ENCODE measurements at regions not wholly inside any gene's neighbourhood (a gene's known extent, or its start where the extent isn't known, plus 50 kb on each side); places are given as distances from the start of the nearest gene placed in this dataset.

DNA sequence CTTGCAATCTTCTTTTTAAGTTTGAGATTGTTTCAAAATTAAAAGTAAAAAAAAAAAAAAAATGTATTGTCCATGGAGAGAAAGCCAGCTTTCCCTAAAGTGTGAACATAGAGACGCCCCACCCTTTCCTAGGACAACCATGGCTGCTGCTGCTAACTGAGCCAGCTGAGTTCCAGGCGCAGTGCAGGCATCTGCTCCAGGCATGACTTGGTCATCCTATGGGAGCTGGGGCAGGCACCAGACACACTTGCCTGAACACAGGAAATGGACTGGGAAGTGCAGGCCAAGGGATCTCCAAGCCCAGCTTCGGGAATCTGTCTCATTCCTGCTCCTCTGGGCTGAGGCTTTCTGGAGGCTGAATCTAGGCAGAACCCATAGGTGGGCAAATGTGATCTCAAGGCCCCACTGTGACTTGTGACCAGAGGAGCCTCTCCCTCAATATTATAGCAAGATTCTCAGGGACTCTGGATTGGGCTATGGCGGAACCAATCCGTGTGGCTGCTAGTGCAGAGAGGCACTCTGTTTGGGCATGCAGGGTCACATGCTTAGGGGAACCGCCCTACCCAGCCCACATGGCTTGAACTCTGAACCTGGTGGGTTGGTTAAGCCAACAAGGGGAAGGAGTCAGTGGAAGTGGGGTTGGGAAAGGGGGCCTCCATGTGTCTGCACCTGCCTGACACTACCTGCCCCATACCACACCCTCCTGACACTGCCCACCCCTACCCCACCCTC lies 138.2 kb upstream of the CST7 start:
- TF ChIP-seq RHOXF2B (CRISPR knock-in tag; conservative IDR thresholded peaks at IDR 0.05), result no peak
- no peak for TF ChIP-seq ZNF212 (CRISPR knock-in tag; IDR thresholded peaks at IDR 0.05)
- no peak for TF ChIP-seq ELF4 (CRISPR knock-in tag; IDR thresholded peaks at IDR 0.05)
- no peak for TF ChIP-seq POLR2AphosphoS5 (IDR thresholded peaks at IDR 0.05; ENCODE audit: control insufficient read depth, insufficient read depth, low read depth, low read length)
